ENCODE measurements at regions not wholly inside any gene's neighbourhood (a gene's known extent, or its start where the extent isn't known, plus 50 kb on each side); places are given as distances from the start of the nearest gene placed in this dataset.
"Not testable (repeated sequence)": the region's sequence is repeated elsewhere in the genome, so short reads cannot be mapped to it uniquely, and the experiment has no call there.

DNA sequence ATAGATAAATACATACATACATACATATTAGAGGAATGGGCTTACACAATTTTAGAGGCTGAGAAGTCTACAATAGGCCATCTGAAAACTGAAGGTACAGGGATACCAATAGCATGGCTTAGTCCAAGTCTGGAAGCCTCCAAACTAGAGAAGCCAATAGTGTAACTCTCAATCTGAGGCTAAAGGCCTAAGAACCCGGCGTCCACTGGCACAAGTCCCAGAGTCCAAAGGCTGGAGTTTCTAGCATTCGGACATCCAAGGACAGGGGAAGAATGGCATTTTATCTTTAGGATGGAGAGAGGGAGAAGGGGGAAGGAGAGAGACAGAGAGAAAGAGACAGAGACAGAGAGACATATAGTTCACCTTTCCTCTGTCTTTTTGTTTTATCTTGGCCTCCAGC lies 63.7 kb upstream of the SYT4 start:
- no peak for DNase-seq (ENCODE audit: low spot score)

DNA sequence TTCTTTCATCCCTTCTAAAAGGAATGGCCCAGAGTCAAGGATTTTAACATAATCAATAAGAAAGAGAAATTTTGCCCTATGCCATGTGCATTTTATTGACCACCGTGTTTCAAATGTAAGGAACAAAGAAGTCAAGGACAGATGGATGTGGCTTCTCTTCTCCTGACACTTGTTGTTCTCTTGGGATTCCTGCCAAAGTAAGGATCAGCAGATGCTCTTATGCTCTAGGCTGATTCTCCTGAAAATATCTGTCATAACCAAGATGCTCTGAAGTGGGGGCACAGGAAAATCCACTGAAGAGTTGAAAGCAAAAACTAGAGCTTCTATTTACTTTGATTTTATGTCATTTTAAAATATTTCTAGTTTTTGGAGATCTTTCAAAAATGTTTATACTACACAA lies 72.9 kb upstream of the SYT4 start:
- no peak for DNase-seq (ENCODE audit: low spot score)

DNA sequence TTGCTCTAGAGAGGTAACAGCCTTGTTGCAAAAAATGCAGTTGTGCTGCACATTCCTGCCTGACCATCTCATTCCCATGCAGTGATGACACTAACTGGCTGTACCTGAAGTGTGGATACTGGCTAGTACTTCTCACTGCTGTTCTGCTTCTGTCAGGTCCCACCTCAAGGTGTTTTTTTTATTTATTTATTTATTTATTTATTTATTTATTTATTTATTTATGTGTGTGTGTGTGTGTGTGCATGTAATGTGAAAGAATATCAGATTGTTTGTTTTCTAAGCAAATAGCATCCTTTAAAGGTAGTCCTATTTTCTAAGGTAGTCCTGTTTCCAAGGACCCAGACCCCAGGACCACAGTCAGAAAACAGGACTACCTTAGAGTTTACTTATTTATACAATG lies 87.2 kb upstream of the SYT4 start:
- no peak for DNase-seq (ENCODE audit: low spot score)

DNA sequence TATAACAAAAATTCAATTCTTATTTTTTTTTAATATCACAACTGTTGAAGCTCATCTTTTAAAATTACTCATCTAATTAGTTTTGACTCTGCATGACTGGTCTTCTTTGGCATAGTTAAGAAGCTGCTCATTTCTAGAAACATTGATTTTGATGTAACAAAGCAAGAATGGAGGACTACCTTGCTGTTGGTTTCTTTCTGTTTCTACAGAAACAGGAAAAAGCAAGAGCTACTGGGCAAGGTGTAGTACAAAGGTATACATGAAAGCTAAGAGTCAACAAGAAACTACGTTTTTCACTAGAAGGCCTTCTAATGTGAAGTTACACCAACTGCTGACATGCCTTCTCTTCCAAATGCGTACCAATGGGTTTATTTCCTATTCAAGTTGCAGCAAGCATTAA lies 90.6 kb upstream of the SYT4 start:
- no peak for DNase-seq (ENCODE audit: low spot score)

DNA sequence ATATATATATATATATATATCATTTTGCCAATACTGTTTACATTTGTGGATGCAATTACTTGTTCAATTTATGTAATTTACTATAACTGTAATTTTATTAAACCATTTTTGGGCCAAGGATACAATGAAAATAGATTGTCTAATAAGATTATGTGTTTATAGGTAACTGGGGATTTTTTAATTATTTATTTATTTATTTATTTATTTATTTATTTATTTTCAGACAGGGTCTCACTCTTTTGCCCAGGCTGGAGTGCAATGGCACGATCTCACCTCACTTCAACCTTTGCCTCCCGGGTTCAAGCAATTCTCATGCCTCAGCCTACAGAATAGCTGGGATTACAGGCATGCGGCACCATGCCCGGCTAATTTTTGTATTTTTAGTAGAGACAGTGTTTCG lies 92.0 kb upstream of the SYT4 start:
- DNase-seq (ENCODE audit: low spot score) = not testable (repeated sequence)

DNA sequence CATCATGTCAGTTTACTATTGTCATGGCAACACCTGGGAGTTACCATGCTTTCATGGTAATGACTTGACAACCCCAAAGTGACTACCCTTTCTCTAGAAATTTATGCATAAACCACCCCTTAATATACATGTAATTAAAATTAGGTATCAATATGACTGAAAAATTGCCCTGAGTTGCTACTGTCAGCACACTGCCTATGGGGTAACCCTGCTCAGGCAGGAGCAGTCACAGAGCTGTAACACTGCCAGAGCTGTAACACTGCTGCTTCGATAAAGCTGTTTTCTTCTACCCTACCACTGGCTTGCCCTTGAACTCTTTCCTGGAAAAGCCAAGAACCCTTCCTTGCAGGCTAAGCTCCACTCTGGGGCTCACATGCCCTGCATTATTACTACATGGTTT lies 95.5 kb upstream of the SYT4 start:
- DNase-seq (ENCODE audit: low spot score) = no peak

DNA sequence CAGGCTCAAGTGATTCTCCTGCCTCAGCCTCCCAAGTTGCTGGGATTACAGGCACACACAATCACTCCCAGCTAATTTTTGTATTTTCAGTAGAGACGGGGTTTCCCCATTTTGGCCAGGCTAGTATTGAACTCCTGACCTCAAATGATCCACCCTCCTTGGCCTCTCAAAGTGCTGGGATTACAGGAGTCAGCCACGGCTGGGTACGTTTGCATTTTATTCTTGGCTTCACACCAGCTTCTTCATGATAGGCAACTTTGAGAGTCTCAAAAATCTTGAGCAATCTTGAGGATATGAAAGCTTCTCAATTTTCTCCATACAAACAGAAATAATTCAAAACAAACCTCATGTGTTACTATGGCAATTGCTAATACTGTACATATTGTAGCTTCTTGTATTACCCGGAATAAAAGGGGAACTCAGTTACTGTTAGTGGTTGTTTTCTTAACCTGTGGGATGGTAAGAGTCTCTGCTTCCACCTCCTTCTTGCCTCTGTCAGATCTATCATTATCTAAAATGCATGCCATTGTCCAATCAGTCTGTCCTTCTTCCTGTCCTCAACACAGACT lies 102.9 kb upstream of the SYT4 start:
- DNase-seq (ENCODE audit: low spot score) = no peak

DNA sequence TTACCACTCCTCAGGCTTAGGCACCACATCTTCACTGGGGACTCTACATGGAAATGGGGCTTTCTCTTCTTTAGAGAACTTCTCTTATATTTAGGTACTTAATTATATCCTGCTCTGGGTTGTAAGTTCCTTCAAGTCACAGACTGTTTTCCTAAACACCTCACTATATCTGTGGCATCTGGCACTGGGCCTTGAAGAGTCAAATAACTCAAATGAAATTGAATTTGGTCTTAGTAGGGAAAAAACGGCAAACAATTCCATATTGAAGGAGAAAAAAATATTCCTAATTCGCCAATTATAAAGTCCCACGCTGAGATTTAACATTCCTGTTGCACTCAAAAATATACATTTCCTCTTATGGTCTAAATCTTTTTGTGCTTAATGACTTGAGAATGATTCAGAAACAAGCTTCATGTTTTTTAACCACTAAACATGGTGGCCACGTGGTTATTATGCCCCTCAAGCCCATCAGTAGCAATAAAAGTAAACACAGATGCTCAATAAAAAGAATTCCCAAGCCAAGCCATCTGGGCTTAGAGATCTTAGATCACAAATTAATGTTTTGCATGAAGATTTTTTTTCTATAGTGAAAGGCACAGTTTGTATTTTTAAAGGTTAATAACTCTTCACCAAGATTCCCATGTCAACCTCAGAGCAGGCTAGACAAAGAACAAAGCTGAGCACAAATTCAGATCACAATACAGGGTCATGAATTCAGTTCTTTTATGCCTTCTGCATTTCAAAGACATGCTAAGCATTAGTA lies 105.5 kb upstream of the SYT4 start:
- DNase-seq (ENCODE audit: low spot score) = no peak

DNA sequence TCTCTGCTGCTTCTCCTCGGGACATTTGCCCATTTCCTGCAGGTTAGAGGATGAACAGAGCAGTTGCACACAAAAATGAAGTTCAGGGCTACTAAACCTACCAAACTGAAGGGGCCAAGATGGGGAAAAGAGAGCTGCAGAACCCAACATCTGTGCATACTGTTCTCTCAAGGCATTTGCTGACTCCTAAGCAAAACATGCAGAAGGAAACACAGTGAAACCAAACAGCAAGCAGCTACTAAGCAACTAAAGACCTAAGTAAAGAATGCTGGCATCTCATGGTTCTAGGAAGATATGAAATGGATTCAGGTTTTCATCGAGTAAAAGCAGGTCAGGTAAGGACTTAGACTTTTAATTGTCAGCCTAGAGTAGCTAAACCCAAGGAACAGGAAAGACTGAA lies 111.9 kb upstream of the SYT4 start:
- no peak for DNase-seq (ENCODE audit: low spot score)

DNA sequence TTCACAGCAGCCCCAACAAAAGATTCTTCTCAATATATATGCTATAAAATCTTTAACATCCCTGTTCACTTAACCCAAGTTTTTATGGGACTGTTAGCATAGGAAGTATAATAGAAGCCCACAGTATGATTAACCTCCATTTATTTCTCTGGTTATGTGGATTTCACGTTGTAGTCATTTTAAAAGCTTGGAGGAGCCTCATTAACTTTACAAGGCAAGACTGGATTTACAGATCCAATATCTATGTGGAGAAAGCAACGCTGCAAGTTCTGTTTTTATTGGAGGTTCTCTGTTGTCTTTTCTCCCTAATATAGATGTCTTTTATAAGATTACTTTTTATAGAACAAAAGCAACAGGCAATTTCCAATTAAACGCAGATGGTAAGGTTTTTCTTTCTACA lies 114.9 kb upstream of the SYT4 start:
- DNase-seq (ENCODE audit: low spot score) = no peak

DNA sequence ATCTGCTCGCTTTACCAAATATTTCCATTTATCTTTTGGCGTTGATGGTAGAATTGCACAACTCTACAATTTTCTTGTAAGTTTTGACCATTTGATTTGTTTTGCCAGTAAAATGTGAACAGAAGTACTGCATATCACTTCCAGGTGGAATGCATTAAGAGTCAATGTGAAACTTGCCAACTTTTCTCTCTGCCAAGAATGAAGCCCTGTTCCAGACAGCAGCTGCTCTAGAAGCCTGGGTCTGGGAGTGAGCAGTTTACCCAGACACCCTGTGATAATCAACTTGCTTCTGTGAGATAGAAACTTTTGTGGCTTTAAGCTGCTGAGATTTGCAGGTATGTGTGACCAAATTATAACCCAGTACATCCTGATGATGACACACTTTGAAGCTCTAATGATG lies 115.9 kb upstream of the SYT4 start:
- DNase-seq (ENCODE audit: low spot score) = no peak

DNA sequence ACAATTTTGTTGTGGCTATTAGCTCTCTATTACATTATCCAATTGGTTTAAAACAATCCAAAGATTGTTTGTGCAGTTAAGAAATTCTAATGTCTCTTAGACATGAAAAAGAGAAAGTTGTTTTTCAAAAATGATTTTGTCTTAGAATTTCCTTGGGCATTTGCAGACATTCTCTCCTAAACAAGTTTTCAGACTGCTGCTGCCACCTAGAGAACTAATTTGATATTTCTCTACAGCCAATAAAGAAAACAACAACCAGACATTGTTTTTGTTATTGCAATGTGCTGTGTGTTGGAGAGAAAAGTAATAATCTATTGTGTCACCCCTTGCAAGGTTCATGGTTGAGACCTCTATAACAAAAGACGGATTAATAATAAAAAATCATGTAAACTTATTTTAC lies 119.0 kb upstream of the SYT4 start:
- DNase-seq (ENCODE audit: low spot score) = no peak

DNA sequence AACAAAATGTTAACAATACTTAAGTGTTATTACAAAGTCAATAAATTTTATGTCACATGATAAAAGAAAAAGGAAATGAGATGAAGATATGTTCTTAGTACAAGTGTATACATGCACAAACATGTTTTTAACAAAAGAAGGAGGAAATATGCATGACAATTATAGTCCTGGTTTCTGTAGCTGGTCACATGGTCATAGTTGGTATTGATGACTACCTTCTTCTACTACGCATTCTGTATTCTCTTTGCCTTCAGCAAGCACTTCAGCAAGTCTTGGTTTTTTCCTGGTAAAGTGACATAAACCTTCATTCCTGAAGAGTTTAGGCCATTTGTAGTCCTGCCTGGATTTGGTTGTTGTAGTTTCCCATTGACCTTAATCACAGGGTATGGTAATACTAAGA lies 121.3 kb upstream of the SYT4 start:
- no peak for DNase-seq (ENCODE audit: low spot score)

DNA sequence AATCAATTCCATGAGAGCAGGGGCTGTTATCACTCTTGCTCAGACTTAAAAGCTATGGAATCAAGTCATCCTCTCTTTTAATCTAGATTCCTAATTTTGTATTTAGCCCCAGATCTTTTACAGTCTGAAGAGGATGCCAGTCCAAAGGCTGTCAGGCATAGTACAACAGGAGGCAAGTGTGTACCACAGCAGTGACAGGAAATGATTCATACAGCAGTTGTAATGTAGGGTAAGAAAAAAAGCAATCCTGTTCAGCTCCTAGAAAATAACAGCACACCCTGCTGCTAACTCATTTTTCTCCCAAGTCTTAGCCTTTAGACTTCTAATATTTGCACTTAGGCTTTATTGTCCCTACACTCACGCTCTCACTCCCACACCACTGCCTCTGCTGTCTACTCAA lies 127.8 kb upstream of the SYT4 start:
- no peak for DNase-seq (ENCODE audit: low spot score)

DNA sequence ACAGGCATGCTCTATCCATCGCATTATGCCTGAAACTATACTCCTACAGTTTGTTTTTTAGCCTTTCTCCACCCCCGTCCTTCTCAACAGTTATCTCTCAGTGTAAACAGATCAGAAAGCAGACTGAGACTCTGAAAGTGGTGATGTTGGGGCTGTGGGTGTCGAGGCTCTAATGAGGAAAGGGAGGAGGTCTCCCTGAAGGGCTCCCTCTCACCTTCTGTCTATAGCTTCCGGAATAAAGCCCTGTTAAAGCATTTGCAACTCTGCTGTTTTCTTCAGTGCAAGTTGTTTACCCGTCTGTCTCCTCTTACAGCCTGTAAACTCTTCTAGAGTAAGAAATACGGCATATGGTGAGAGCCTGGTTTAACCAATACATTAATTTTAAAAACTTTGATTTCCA lies 136.7 kb upstream of the SYT4 start:
- no peak for DNase-seq (ENCODE audit: low spot score)

DNA sequence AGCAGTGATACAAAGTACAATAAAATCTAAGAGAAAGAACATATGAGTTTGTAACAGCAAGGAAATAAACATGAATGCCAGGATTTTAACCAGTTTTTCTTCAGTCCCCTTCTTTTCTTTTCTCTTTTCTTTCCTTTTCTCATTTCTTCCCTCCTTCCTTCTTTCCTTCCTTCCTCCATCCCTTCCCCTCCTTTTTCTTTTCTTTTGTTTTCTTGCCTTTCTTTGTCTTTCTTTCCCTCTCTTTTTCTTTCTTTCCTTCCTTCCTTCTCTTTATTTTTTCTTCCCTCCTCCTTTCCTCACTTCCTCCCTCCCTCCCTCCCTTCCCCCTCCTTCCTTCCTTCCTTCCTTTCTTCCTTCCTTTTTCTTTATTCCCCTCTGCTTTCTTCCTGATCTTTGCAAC lies 142.8 kb upstream of the SYT4 start:
- DNase-seq (ENCODE audit: low spot score) = no peak

DNA sequence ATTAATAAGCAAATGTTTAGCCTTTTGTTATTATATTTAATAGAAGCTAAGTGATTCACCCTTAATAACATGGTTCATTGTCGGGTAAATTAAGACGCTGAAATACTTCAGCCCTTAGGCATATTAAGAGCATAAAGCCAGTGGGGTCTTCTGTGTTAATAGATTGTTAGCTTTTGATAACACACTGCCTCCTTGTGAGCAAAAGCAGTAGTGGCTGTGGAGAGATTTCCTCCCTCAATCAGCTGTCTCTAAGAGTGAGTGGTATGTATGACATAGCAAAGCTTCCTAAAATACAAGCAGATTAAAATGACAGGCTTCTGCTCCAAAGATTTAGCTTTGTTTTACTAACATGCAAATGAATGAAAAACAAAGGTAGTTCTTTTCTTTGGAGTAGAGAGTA lies 143.7 kb upstream of the SYT4 start:
- no peak for DNase-seq (ENCODE audit: low spot score)

DNA sequence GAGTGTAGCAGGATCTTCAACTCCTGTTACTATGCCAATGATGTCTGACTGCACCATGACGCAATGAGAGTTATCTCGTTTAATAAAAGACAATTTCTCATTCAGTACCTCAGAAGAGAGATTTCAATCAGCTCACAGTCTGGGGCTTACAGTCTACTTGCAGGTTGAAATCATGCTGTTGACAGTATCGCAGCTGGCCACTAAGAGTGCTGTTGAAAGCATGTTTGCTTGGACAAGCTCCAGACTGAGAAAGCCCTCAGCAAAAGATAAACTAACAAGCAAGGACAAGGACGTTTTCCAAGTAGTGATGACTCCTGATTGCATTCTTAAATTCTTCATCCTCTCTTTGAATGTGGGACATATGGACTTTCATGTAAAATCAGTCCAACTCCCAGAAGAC lies 145.2 kb upstream of the SYT4 start:
- no peak for DNase-seq (ENCODE audit: low spot score)

DNA sequence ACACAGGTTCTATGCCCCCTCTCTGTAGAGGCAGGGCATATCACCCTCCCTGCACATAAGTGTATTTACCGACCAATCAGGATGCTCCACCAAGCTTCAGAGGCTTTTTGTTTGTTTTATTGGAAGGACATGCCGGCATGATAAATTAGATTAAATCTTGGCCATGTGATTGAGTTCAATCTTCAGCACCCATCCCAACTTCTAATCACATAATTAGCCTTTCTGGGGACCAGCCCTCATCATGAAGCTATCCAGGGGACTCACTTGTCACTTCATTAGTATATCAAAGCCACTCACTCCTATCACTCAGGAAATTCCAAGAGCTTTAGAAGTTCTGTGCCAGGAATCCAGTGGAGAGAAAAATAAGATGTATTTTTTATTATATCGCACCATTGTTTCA lies 158.6 kb upstream of the SYT4 start:
- DNase-seq (ENCODE audit: low spot score) = no peak

DNA sequence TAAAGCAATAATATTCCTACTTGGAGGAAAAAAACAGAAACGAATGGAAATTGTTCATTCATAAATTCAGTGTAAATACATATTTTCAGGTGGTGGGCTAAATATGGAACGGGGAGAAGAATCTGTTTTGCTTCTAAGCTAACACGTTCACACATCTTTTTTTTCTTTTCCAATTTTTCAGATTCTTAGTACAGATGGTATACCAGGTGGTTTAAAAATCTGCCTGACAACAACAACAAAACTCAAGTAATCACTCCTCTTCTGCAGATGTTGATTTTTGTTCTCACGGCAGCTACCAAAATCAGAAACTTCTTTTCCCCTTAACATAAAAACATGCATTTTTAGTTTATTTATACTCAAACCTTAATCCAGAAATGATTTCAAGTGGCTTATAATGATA lies 164.8 kb upstream of the SYT4 start:
- DNase-seq (ENCODE audit: low spot score) = no peak

DNA sequence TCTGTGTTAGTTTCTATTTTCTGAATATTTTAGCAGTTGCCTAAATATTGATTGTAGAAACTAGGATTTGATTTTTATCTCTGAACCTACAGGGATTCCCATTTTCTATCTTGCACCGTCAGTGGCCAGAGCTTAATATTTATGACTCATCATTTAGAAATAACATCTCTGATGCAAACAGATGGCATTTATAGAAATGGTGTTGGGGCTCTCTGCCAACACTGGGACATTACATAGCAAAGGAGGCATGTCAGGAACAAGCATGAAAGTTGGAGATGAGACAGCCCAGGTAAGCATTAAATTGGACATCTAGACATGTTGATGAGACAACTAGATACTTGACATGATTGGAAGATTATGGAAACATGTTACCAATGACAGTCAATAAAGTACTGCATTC lies 165.3 kb upstream of the SYT4 start:
- DNase-seq (ENCODE audit: low spot score) = no peak

DNA sequence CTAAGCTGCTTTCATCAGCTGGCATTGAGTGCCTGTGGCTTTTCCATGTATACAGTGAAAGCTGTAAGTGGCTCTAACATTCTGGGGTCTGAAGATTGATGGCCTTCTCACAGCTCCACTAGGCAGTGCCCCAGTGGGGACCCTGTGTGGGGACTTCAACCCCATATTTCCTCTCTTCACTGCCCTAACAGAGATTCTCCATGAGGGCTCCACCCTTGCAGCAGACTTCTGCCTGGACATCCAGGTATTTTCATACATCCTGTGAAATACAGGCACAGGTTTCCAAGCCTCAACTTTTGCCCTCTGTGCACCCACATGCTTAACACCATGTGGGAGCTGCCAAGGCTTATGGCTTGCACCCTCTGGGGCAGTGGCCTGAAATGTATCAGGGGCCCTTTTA lies 188.2 kb upstream of the SYT4 start:
- no peak for DNase-seq (ENCODE audit: low spot score)

DNA sequence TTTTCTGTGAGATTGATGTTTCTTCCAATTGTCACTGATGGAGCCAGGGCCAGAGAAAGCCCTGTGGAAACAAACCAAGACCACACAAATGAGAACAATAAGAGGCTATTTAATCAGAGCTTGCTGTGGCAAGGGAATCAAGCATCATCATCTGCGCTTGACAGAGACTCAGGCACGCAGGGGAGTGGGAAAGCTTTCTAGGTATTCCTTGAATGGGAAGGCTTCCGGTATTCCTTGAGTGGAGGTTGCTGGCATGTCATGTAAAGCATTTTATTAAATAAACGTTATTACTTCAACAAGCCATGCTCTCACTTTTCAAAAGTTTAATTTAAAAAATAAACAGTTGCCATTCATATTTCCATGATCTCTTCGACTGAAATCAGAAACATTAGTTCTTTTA lies 194.6 kb upstream of the SYT4 start:
- DNase-seq (ENCODE audit: low spot score) = no peak

DNA sequence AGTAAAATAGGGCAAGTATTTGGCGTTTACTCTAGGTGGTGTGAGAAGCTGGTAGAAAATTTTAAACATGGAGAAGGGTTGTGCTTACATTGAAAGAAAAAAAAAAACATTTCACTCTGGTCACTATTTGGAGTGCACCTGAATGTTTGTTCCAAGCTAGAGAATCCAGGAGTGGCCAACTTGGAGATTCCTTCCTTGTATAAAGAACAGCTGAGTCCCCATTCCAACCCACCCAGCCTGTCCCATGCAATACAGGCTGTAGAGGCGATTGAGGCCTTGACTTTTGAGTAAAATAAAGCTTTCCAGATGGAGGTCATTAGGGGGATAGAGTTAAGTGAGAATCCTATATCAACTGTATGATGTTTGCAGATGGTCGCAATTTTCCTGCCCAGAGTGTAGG lies 203.8 kb upstream of the SYT4 start:
- no peak for DNase-seq (ENCODE audit: low spot score)
